CD4-positive, alpha-beta T cell (primary cell): ENCODE measurements at regions not wholly inside any gene's neighbourhood (a gene's known extent, or its start where the extent isn't known, plus 50 kb on each side); places are given as distances from the start of the nearest gene placed in this dataset.

Experiments used
- ATAC-seq: fragments of 200-7000 bp; cut with Tn5 transposase; one replicate; pipeline ENCODE4 v1.10.0; 2022; ENCODE audit warnings: mild to moderate bottlenecking; ENCODE audit not compliant: poor library complexity
- CTCF ChIA-PET: fragments of 350-600 bp; sonication (Branson Sonifier 250); formaldehyde crosslinking; loops from one replicate; lab custom pipeline; 2021; ENCODE audit warnings: antibody characterized with exemption, inconsistent platforms; lab: Charles Lee
- POLR2A ChIA-PET: fragments of 350-600 bp; sonication (Branson Sonifier 250); formaldehyde crosslinking; loops from one replicate; lab custom pipeline; 2021; ENCODE audit warnings: antibody characterized with exemption, inconsistent platforms; lab: Charles Lee
- DNase-seq, 14 experiments: peaks; one replicate each; pipeline ENCODE4 v3.0.0-alpha.2; 2013 to 2020; ENCODE audit warnings: mixed read lengths in 2 of 14
- H3K27ac ChIP-seq, 2 donors: one replicate each; pipeline versions ENCODE4 v1.5.1 to v1.7.0; 2013; ENCODE audit warnings: low read length in 2 of 2, low read depth in 1 of 2, mild to moderate bottlenecking in 1 of 2
- H3K27me3 ChIP-seq, 2 experiments: 1 replicate in 1 of 2; 2 replicates in 1 of 2; pipeline versions ENCODE4 v1.6.1 to v1.7.0; 2013; ENCODE audit warnings: low read length in 2 of 2, control low read depth in 1 of 2, mild to moderate bottlenecking in 1 of 2, moderate library complexity in 1 of 2; ENCODE audit not compliant: insufficient read depth in 2 of 2, control insufficient read depth in 1 of 2
- H3K36me3 ChIP-seq: one replicate; pipeline ENCODE4 v1.6.1; 2013; ENCODE audit warnings: low read length, control low read depth; ENCODE audit not compliant: insufficient read depth
- H3K4me1 ChIP-seq: one replicate; pipeline ENCODE4 v1.6.1; 2013; ENCODE audit warnings: low read length, control low read depth; ENCODE audit not compliant: insufficient read depth
- H3K4me3 ChIP-seq: one replicate; pipeline ENCODE4 v1.5.1; 2013; ENCODE audit warnings: mild to moderate bottlenecking, low read length, moderate library complexity
- H3K9me3 ChIP-seq, 2 experiments: 1 replicate in 1 of 2; 2 replicates in 1 of 2; pipeline versions ENCODE4 v1.6.1 to v1.7.0; 2013; ENCODE audit warnings: low read length in 2 of 2, mild to moderate bottlenecking in 2 of 2, control low read depth in 1 of 2, moderate library complexity in 1 of 2; ENCODE audit not compliant: control insufficient read depth in 1 of 2, insufficient read depth in 1 of 2
- H3K27ac Mint-ChIP-seq: one replicate; pipeline ENCODE4 v1.8.0; 2020; ENCODE audit warnings: mixed read lengths
- H3K27me3 Mint-ChIP-seq: one replicate; pipeline ENCODE4 v1.8.0; 2021; ENCODE audit warnings: mixed read lengths
- H3K36me3 Mint-ChIP-seq: one replicate; pipeline ENCODE4 v1.8.0; 2021; ENCODE audit warnings: low read depth, mixed read lengths
- H3K4me1 Mint-ChIP-seq: one replicate; pipeline ENCODE4 v1.8.0; 2021; ENCODE audit warnings: low read depth, mixed read lengths
- H3K4me3 Mint-ChIP-seq: one replicate; pipeline ENCODE4 v1.8.0; 2020; ENCODE audit warnings: mild to moderate bottlenecking, mixed read lengths
- H3K9me3 Mint-ChIP-seq: one replicate; pipeline ENCODE4 v1.8.0; 2020; ENCODE audit warnings: mixed read lengths
- CTCF ChIP-seq: fragments of 200-600 bp; IDR thresholded peaks from one replicate; pipeline ENCODE4 v1.8.0; 2022; ENCODE audit warnings: antibody characterized with exemption, mild to moderate bottlenecking
- intact Hi-C, 2 experiments: fragments of 100-400 bp; cut with DNase I in 1 of 2; cut with micrococcal nuclease in 1 of 2; formaldehyde crosslinking; loops; one replicate each; pipeline versions ENCODE4 v1.15.1 to v1.9.0; 2023 to 2025; cut with DNase I, micrococcal nuclease

DNA sequence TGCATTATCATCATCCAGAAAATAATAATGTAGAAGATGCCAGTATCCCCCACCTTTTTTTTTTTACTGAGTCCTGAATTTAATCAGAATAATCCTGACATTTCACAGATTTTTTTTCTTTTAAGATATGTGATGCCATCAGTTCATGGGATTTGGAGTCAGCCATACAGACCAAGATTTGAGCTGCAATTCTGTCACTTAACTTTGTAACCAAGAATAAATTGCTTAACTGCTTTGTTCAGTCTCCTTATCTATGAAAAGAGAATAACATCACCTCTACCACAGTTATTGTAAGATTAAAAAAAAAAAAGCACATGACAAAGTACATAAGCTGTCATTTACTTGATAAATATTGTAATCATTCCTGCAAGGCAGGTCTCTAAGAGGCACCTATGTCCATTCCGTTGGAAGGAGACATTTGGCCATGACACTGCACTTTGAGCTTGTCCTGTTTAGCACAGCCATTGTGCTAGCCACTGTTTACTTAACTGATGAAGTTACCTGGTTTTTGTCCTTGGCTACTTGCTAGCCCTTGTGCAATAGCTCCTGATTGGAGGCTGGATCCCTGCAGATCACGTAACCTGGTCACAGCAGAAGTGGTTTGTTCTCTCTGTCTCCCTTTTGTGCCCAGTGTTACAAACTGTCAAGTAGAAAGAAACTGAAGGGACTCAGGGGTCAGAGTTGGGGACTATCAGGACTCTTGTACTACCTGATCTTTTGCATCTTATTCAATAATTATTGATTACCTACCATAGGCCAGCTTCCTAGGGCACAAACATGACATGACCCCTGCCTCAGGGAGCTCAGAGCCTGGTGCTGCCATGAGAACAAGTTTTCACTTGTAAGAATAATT, 306.0 kb downstream of the WDR72 start:
- Mint-ChIP-seq H3K36me3 (no peaks in the 10 kb centered on the region), H3K4me1 (no peaks in the 10 kb centered on the region), H3K9me3 (no peaks in the 10 kb centered on the region), H3K27me3 (no peaks in the 10 kb centered on the region), H3K27ac (no peak overlapping the region), H3K4me3 (no peak overlapping the region)
- H3K4me1 ChIP-seq, result no peaks in the 10 kb centered on the region
- intact Hi-C loops, result no loop called here
- no peak overlapping the region for H3K4me3 ChIP-seq
- ChIA-PET CTCF (no interaction called here), POLR2A (no interaction called here)
- TF ChIP-seq CTCF, result no peak
- no peaks in the 10 kb centered on the region for H3K27me3 ChIP-seq
- H3K27ac ChIP-seq, result no peak overlapping the region
- DNase-seq, result no peak
- ATAC-seq, result no peak
- no peaks in the 10 kb centered on the region for H3K36me3 ChIP-seq
- H3K9me3 ChIP-seq, result no peaks in the 10 kb centered on the region

- Mint-ChIP-seq H3K4me1 (no peaks in the 10 kb centered on the region), H3K4me3 (no peak overlapping the region), H3K36me3 (no peaks in the 10 kb centered on the region), H3K9me3 (no peaks in the 10 kb centered on the region), H3K27me3 (peaks cover 3% of the 10 kb centered on the region), H3K27ac (no peak overlapping the region)
- Histone ChIP-seq H3K27ac (no peak overlapping the region), H3K4me1 (no peaks in the 10 kb centered on the region), H3K36me3 (no peaks in the 10 kb centered on the region), H3K9me3 (no peaks in the 10 kb centered on the region), H3K27me3 (no peaks in the 10 kb centered on the region), H3K4me3 (no peak overlapping the region)
- no peak for DNase-seq
- POLR2A ChIA-PET, result no interaction called here
- no peak for ATAC-seq
- no peak for TF ChIP-seq CTCF
- CTCF ChIA-PET, result no interaction called here
- intact Hi-C loops, result no loop called here
Measured at GRCh38 chr15:53448232-53449015, 311.0 kb downstream of the WDR72 start.

DNA sequence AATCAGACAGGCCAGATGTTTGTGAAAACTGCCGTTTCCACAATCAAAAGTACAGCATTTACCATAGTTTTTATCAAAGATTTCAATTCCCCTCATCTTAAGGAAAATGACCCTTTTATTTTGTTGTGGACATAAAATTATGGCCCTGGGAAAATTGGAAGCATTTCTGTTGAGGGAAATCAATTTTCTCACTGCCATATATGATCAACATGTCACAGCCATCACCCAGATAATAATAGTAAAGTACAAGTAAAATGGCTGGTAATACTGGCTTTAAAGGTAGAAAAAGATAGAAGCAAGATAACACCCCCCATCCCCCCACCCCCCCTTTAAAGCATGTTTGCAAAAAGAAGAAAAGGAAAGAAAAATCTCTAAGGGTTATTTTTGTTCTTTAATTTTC, 311.7 kb downstream of the WDR72 start:
- peaks cover 3% of the 10 kb centered on the region for H3K27me3 Mint-ChIP-seq
- H3K4me3 ChIP-seq, result no peak overlapping the region
- intact Hi-C loops, result no loop called here
- POLR2A ChIA-PET, result no interaction called here
- H3K9me3 Mint-ChIP-seq, result no peaks in the 10 kb centered on the region
- no peaks in the 10 kb centered on the region for H3K9me3 ChIP-seq
- no peaks in the 10 kb centered on the region for H3K36me3 ChIP-seq
- CTCF ChIA-PET, result no interaction called here
- no peaks in the 10 kb centered on the region for H3K27me3 ChIP-seq
- no peak for TF ChIP-seq CTCF
- H3K4me3 Mint-ChIP-seq, result no peak overlapping the region
- ATAC-seq (no peak), DNase-seq (no peak)
- no peak overlapping the region for H3K27ac Mint-ChIP-seq
- H3K4me1 ChIP-seq, result no peaks in the 10 kb centered on the region
- H3K36me3 Mint-ChIP-seq, result no peaks in the 10 kb centered on the region
- no peak overlapping the region for H3K27ac ChIP-seq
- H3K4me1 Mint-ChIP-seq, result no peaks in the 10 kb centered on the region
